ENCODE measurements at regions not wholly inside any gene's neighbourhood (a gene's known extent, or its start where the extent isn't known, plus 50 kb on each side); places are given as distances from the start of the nearest gene placed in this dataset.

DNA sequence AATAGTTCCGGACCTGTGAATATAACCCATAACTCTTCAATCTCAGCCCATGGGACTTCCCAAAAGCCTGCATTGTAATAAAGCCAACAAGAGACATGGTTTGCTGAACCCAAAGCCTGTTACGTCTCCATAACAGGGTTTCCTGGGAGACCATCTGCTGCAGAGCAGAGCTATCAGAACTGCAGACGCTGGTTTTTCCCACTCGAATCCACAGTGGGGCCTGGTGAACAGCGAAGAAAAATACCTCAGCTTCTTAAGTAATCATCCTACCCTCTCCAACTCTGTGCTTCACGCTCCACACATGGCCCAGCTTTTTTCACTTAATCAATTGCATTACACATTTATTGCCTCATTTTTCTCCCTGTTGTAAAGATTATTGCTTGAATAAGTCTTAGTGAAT, 409.5 kb upstream of the GRIA1 start:
- no peak for DNase-seq (ENCODE audit: low spot score)
- TF ChIP-seq CTCF (IDR thresholded peaks at IDR 0.05; ENCODE audit: extremely low read depth, missing control alignments) = no peak

DNA sequence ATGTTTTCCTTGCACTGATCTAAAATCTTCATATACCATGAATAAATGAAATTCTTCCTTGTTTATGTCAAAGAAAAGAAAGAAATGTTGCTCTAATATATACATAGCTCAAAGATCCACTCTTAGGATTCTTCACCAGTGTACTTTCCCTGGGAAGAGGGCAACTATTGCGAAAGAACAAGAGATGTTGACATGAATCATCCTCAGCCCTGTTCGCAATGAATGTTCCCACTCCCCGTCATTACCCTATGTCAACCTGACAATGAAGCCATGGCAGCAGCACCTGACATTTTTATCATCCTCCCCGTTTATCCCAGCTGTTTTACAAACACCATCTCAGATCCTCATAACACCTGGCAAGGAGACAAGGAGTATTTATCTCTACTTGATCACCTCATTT, 409.1 kb upstream of the GRIA1 start:
- no peak for TF ChIP-seq CTCF (IDR thresholded peaks at IDR 0.05; ENCODE audit: extremely low read depth, missing control alignments)
- no peak for DNase-seq (ENCODE audit: low spot score)

- TF ChIP-seq CTCF (IDR thresholded peaks at IDR 0.05; ENCODE audit: extremely low read depth, missing control alignments) = no peak
- no peak for DNase-seq (ENCODE audit: low spot score)
Observed at GRCh38 chr5:153084511-153084910, 406.0 kb upstream of the GRIA1 start.

DNA sequence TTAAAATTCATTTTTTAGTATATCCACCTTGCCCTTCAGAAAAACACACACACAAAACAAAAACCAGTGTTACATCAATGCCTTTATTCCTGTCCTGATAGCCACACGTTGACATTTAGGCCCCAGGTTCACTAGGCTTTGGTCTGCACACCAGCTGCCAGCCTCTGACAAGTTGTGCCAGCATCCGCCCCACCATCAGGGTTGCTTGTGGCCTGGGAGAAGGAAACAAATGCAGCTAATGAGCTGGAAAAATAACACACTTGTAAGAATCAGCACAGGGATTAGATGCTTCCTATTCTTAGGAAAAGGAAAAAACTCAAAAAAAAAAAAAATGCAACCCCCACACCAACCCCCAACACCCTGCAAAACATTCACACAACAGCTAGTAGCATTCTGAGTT, 404.0 kb upstream of the GRIA1 start:
- no peak for TF ChIP-seq CTCF (IDR thresholded peaks at IDR 0.05; ENCODE audit: extremely low read depth, missing control alignments)
- no peak for DNase-seq (ENCODE audit: low spot score)

- DNase-seq (ENCODE audit: low spot score) = no peak
- no peak for TF ChIP-seq CTCF (IDR thresholded peaks at IDR 0.05; ENCODE audit: extremely low read depth, missing control alignments)
Observed at GRCh38 chr5:153088538-153088937, 401.9 kb upstream of the GRIA1 start.

DNA sequence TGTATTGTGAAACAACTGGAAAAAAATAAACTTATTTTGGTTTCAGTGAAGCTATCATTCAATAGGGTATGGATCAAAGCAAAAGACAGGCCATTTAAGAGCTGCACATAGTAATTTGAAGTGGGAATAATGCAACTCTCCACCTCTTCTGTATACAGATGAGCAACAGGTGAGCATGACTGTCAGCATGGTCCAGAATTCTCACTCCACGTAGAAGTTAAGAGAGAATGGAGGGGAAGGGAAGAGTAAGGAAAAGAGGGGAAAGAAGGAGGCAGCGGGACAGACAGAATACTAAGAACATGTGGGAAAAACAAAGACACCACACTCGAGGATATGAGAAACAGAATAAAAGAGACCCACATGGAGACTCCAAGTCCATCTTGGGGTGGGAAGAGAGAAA, 396.1 kb upstream of the GRIA1 start:
- no peak for DNase-seq (ENCODE audit: low spot score)
- no peak for TF ChIP-seq CTCF (IDR thresholded peaks at IDR 0.05; ENCODE audit: extremely low read depth, missing control alignments)

DNA sequence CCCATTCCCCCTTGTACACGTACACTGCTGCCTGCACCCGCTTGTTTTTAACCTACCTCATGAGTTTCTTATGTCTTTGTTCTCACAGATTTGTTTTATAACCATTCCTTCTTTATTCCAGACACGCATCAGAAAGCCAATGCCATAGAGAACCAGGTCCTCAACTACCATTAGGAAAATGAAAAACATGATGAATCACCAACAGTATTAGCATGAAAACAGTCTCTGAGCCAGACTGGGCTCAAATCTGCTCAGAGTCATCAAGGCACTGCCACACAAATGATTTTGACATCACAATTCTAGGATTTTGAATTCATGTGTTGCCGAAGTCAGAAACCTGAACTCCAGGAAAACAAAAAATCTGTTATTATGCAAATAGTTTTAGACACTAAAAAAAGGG, 394.1 kb upstream of the GRIA1 start:
- DNase-seq (ENCODE audit: low spot score) = no peak
- TF ChIP-seq CTCF (IDR thresholded peaks at IDR 0.05; ENCODE audit: extremely low read depth, missing control alignments) = no peak

All from GM20000 (cell line).